ENCODE measurements at regions not wholly inside any gene's neighbourhood (a gene's known extent, or its start where the extent isn't known, plus 50 kb on each side); places are given as distances from the start of the nearest gene placed in this dataset.
"Not testable (repeated sequence)": the region's sequence is repeated elsewhere in the genome, so short reads cannot be mapped to it uniquely, and the experiment has no call there.

DNA sequence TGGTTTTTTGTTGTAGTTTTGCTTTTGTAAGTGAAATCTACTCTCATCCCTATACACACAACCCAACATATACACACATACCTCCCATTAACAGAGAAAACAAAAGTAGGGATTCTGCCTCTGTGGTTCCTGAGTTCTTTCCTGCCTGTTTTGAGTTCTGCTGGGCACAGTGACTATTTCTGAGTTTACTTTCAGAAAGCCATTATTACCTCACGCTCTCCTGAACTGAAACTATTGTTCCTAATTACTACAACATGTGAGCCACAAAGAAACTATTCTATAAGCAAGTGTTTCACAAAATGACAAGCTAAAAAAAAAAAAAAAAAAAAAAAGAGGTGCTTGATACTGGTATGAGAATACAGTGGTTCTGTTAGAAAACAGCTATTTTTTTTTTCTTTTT lies 110.9 kb downstream of the ALG10B start:
- Histone ChIP-seq H3K27ac (no peak overlapping the region), H3K4me3 (no peak overlapping the region), H3K4me1 (replicated peaks in 1 of 2) (no peaks in the 10 kb centered on the region)
- WGBS, 10 experiments: 0 to 63% (median 20%) methylated on average over 1 of the region's 1 CpG; no CpG with 5 or more reads in 2 of the 10 experiments
- in situ Hi-C loops (cut with MboI; ENCODE audit: low pct_unique_long_range_greater_than_20kb in 2 of 9, low sequenced_read_pairs in 9 of 9, unreplicated experiment in 9 of 9): no loop called here
- ATAC-seq (replicated peaks in 6 of 8): no peak

DNA sequence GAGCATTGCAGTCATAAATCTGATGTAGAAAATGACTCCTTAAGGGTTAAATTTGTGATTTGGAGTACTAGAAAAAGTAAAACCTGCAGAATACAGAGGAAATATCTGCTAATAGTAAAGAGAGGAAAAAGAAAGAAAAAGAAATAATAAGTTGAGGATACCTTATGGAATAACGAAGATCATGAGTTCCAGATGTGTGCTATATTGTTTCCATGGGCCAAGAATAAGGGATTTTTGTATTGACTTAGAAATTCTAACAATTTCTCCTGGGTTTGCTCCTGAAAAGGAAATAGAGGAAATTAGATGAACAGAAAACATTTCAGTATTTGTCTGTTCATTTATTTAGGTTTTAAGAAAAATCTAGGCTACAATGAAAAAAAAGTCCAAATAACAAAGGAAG lies 115.3 kb downstream of the ALG10B start:
- in situ Hi-C loops (cut with MboI; ENCODE audit: low pct_unique_long_range_greater_than_20kb in 2 of 9, low sequenced_read_pairs in 9 of 9, unreplicated experiment in 9 of 9): no loop called here
- no peaks in the 10 kb centered on the region for H3K4me1 ChIP-seq (replicated peaks in 1 of 2)
- no peak overlapping the region for H3K4me3 ChIP-seq
- no peak overlapping the region for H3K27ac ChIP-seq
- no peak for ATAC-seq (replicated peaks in 6 of 8)
- 0 to 100% (median 75%) methylated on average over 1 of the region's 1 CpG; no CpG with 5 or more reads in 1 of the 10 experiments for WGBS, 10 experiments

DNA sequence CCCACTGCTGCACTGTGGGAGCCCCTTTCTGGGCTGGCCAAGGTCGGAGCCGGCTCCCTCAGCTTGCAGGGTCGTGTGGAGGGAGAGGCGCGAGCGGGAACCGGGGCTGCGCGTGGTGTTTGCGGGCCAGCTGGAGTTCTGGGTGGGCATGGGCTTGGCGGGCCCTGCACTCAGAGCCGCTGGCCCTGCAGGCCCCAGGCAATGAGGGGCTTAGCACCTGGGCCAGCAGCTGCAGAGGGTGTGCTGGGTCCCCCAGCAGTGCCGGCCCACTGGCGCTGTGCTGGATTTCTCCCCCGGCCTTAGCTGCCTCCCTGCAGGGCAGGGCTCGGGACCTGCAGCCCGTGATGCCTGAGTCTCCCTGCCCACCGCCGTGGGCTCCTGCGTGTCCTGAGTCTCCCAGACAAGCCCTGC lies 125.3 kb downstream of the ALG10B start:
- H3K4me3 ChIP-seq; in situ Hi-C loops (cut with MboI; ENCODE audit: low pct_unique_long_range_greater_than_20kb in 2 of 9, low sequenced_read_pairs in 9 of 9, unreplicated experiment in 9 of 9); H3K4me1 ChIP-seq (replicated peaks in 1 of 2); H3K27ac ChIP-seq; ATAC-seq (replicated peaks in 6 of 8): not testable (repeated sequence)
- 100% methylated on average over 2 of the region's 20 CpGs; no CpG with 5 or more reads in 8 of the 10 experiments for WGBS, 10 experiments

DNA sequence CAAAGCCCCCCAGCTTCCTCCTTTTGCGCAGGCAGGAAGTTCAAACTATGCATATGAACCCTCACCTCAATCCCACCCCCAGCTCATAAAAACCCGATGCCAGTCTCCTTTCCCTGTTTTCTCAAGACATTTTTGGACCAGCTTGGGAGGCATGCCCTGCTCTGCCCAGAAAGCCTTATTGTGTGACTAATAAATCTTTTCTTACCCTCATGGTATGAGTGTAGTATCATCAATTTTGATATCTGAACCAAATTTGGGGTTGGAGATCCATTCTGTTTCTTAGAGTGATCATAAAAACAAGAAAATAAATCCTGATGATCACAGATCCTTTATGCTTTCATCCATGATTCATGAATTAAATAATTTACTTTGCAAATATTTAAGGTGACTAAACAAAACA lies 128.5 kb downstream of the ALG10B start:
- no peak overlapping the region for H3K4me3 ChIP-seq
- WGBS, 10 experiments: 0 to 100% (median 80%) methylated on average over 1 to 2 of the region's 2 CpGs; no CpG with 5 or more reads in 3 of the 10 experiments
- H3K27ac ChIP-seq: no peak overlapping the region
- ATAC-seq (replicated peaks in 6 of 8): no peak
- in situ Hi-C loops (cut with MboI; ENCODE audit: low pct_unique_long_range_greater_than_20kb in 2 of 9, low sequenced_read_pairs in 9 of 9, unreplicated experiment in 9 of 9): no loop called here
- H3K4me1 ChIP-seq (replicated peaks in 1 of 2): no peaks in the 10 kb centered on the region

DNA sequence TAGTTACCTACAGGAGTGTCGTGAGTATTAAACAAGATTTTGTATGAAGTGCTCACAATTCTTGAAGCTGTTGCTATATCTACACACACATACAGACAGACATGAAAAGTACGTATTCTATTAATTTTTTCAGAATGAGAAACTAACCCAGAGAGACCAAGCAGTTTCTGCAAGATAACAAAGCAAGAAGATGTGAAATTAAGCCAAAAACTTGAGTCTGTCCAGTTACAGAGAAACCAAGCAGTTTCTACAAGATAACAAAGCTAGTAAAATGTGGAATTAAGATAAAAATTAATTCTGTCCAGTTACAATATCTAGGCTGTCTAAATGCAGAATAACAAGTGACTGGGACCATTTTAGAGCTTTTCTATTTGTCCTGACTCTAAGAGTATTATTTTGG lies 132.4 kb downstream of the ALG10B start:
- H3K4me1 ChIP-seq (replicated peaks in 1 of 2): no peaks in the 10 kb centered on the region
- no peak for ATAC-seq (replicated peaks in 6 of 8)
- no peak overlapping the region for H3K4me3 ChIP-seq
- H3K27ac ChIP-seq: no peak overlapping the region
- in situ Hi-C loops (cut with MboI; ENCODE audit: low pct_unique_long_range_greater_than_20kb in 2 of 9, low sequenced_read_pairs in 9 of 9, unreplicated experiment in 9 of 9): no loop called here
- 4 to 90% (median 48%) methylated on average over 2 of the region's 2 CpGs; no CpG with 5 or more reads in 2 of the 10 experiments for WGBS, 10 experiments

DNA sequence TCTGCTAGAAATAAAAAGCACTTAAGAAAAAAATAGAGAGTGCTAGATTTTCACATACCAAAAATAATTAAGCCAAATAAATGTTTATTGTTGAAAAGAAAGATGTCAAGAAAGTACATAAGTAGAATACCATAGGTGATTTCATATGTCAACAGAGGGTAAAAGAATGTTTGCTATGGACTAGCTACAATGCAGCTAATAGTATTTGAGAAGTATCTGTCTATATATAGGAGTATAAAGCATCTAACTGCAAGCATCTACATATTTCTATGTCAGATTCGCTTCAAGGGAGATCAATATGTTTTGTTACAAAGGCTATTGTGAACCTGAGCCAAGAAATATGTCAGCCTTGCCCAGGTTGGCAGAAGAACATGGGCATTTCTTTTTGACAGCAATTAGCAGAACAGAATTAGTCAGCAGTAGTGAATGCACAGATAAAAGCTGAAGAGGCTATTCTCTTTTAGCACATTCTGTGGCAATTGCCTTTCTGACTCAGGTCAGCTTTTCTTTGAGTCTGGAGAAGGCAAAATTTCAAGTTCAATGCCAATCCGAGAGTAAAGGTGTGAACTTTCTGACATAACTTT lies 140.1 kb downstream of the ALG10B start:
- ATAC-seq (replicated peaks in 6 of 8): peak in 2 of 8 experiments; percentile 32 to 74
- H3K4me1 ChIP-seq (replicated peaks in 1 of 2): no peaks in the 10 kb centered on the region
- no peak overlapping the region for H3K4me3 ChIP-seq
- whole genome bisulfite sequencing, 10 experiments: 0 to 93% (median 57%) methylated on average over 1 to 2 of the region's 2 CpGs
- in situ Hi-C loops (cut with MboI; ENCODE audit: low pct_unique_long_range_greater_than_20kb in 2 of 9, low sequenced_read_pairs in 9 of 9, unreplicated experiment in 9 of 9): no loop called here
- no peak overlapping the region for H3K27ac ChIP-seq

DNA sequence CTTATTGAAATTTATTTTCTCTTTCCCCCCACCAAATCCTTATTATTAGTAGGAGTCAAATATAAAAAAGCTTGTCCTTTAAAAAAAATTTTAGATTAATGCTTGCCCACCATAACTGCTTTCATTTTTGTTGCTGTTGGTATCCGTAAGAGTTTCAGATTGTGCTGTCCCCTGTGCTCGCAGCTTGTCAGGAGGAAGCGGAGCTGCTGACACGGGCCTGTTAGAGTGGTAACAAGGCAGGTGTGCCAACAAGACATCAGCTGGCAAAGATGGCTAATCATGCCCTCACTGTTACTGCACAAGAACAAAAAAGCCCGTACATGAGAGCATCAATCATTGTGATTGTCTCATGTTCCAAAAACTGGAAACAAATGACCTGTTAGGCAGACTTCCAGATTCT lies 148.4 kb downstream of the ALG10B start:
- WGBS, 10 experiments: 0 to 98% (median 67%) methylated on average over 1 to 5 of the region's 5 CpGs; no CpG with 5 or more reads in 3 of the 10 experiments
- no peak for ATAC-seq (replicated peaks in 6 of 8)
- in situ Hi-C loops (cut with MboI; ENCODE audit: low pct_unique_long_range_greater_than_20kb in 2 of 9, low sequenced_read_pairs in 9 of 9, unreplicated experiment in 9 of 9): no loop called here
- Histone ChIP-seq H3K27ac (no peak overlapping the region), H3K4me1 (replicated peaks in 1 of 2) (peaks cover 0 to 4% of the 10 kb centered on the region in 2 donors), H3K4me3 (no peak overlapping the region)

DNA sequence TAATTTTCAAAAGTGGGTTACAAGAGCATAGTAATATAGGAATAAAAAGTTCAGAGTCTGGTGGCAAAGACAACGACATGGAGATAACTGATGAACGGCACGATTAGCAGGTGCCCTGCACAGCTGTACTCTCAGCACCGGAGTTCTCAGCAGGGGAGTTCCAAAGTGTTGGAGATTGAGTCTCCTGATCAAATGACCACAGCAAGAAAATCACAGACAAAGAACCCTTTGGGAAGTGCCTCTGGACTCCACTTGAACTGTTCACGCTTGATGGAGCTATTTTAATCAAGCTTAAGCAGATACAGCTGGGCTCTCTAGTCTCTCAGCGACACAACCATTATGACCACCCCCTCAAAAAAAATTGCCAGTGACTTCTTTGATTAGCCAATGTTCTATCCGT lies 153.1 kb downstream of the ALG10B start:
- 4 to 55% (median 13%) methylated on average over 1 to 7 of the region's 7 CpGs; no CpG with 5 or more reads in 1 of the 10 experiments for WGBS, 10 experiments
- in situ Hi-C loops (cut with MboI; ENCODE audit: low pct_unique_long_range_greater_than_20kb in 2 of 9, low sequenced_read_pairs in 9 of 9, unreplicated experiment in 9 of 9): no loop called here
- Histone ChIP-seq H3K4me1 (replicated peaks in 1 of 2) (peaks cover 0 to 4% of the 10 kb centered on the region in 2 donors), H3K4me3 (no peak overlapping the region), H3K27ac (no peak overlapping the region)
- ATAC-seq (replicated peaks in 6 of 8): peak in 5 of 8 experiments; percentile 40 to 95 (median 78)

DNA sequence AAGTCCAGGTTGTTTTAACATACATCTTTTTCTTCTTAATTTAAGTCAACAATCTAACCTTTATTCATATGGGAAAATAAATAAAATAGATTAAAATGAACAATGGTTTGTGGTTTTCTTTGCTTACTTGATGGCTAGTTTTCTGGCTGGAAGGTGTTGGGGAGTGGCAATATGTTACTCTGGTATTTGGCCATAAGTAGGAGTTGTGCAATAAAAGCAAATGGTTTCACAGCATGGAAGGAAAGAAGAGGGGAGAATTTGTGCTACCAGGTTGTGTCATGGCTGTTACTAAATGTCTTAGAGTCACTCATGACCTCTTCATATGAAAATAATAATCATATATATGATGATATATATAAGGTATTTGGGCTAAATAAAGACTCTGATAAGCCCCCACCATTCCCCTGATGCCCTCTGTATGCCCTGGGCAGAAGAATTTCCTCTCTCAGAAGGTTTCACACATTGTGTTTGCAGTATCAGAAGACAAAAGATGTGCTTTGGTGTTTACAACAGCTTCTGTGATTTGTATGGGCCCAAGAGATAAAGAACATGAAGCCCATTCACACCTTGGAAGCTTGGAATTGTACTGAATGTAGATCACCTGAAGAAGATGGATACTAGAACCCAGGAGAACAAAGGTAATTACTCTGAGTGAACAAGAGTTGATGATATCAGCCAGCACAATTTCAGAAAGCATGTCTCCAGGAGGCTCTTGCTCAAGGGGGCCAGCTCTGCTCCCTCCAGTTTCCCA lies 160.9 kb downstream of the ALG10B start:
- in situ Hi-C loops (cut with MboI; ENCODE audit: low pct_unique_long_range_greater_than_20kb in 2 of 9, low sequenced_read_pairs in 9 of 9, unreplicated experiment in 9 of 9): loop anchor here in 1 of 9 experiments (25.0 kb wide), 1 partner anchor 435 kb away; the partner anchor contains the start of gene CPNE8
- no peak for ATAC-seq (replicated peaks in 6 of 8)
- Histone ChIP-seq H3K4me1 (replicated peaks in 1 of 2) (no peaks in the 10 kb centered on the region), H3K27ac (no peak overlapping the region), H3K4me3 (no peak overlapping the region)

DNA sequence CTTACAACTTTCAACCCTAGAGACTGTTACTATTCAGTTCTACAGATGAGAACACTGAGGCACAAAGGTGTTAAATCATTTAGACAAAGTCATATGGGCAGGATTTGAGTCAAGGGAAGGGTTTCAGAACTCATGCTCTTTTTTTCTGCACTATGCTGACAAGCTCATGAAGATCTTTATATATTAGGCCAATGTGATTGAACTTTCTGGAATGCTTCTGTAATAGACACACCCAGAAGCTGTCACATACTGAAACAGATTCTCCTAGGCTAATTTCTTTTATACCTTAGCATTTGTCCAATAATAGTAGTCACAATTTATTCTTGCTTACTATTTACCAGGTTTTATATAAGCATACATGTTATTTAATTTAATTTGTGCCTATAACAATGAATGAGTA lies 164.0 kb downstream of the ALG10B start:
- H3K4me3 ChIP-seq: no peak overlapping the region
- ATAC-seq (replicated peaks in 6 of 8): peak in 1 of 8 experiments; percentile 68
- in situ Hi-C loops (cut with MboI; ENCODE audit: low pct_unique_long_range_greater_than_20kb in 2 of 9, low sequenced_read_pairs in 9 of 9, unreplicated experiment in 9 of 9): loop anchor here in 1 of 9 experiments (25.0 kb wide), 1 partner anchor 432 kb away; the partner anchor contains the start of gene CPNE8
- H3K4me1 ChIP-seq (replicated peaks in 1 of 2): peaks cover 3 to 18% of the 10 kb centered on the region in 2 donors
- no peak overlapping the region for H3K27ac ChIP-seq

DNA sequence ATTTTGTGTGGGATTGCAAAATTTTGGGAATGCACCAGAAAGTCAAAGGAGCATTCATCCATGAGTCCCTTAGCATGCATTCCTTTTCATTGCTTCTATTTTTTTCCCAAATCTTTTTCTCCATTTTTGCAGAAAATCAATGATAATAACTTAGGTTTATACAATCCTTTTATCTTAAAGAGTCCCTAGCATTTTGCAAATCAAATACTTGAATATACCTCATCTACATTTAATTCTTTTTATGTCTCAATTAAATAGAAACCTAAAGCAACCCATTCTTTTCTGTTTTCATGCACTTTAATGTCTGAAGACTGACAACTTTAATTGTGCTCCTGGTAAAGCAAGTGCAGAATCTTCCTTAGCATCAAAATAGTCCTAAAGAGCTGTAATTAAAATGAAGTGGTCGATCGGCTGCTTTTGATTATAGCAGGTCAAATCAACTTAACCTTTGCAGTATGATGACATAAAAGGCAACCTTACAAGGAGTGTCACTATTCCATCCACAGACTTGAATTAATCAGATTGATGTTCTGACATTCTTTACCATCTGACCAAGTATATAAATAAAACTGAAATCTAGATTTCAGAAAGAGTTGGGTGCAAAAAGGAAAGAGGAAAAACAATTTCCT lies 168.4 kb downstream of the ALG10B start:
- in situ Hi-C loops (cut with MboI; ENCODE audit: low pct_unique_long_range_greater_than_20kb in 2 of 9, low sequenced_read_pairs in 9 of 9, unreplicated experiment in 9 of 9): loop anchor here in 1 of 9 experiments (25.0 kb wide), 1 partner anchor 427 kb away; the partner anchor contains the start of gene CPNE8
- H3K27ac ChIP-seq: no peak overlapping the region
- WGBS, 10 experiments: 0 to 11% (median 0%) methylated on average over 2 of the region's 2 CpGs; no CpG with 5 or more reads in 1 of the 10 experiments
- ATAC-seq (replicated peaks in 6 of 8): peak in 5 of 8 experiments; percentile 35 to 86 (median 74)
- peaks cover 4 to 30% of the 10 kb centered on the region in 2 donors for H3K4me1 ChIP-seq (replicated peaks in 1 of 2)
- H3K4me3 ChIP-seq: no peak overlapping the region

DNA sequence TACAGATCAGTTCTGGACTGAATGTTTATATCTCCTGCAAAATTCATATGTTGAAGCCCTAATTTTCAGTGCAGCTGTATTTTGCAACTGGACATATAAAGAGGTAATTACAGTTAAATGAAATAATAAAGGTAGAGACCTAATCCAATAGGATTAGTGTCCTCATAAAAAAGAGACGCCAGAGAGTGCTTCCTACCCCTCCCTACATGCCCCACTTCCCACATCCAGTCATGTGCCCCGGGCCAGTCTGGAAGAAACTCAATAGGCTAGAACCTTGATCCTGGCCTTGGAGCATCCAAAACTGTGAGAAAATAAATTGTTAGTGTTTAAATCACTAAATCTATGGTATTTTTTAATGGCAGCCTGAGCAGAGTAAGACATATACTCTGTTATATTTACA lies 172.3 kb downstream of the ALG10B start:
- in situ Hi-C loops (cut with MboI; ENCODE audit: low pct_unique_long_range_greater_than_20kb in 2 of 9, low sequenced_read_pairs in 9 of 9, unreplicated experiment in 9 of 9): loop anchor here in 1 of 9 experiments (25.0 kb wide), 1 partner anchor 423 kb away; the partner anchor contains the start of gene CPNE8
- ATAC-seq (replicated peaks in 6 of 8): no peak
- WGBS, 10 experiments: 5 to 100% (median 51%) methylated on average over 1 to 2 of the region's 2 CpGs; no CpG with 5 or more reads in 4 of the 10 experiments
- Histone ChIP-seq H3K27ac (no peak overlapping the region), H3K4me1 (replicated peaks in 1 of 2) (peaks cover 4 to 29% of the 10 kb centered on the region in 2 donors), H3K4me3 (no peak overlapping the region)

DNA sequence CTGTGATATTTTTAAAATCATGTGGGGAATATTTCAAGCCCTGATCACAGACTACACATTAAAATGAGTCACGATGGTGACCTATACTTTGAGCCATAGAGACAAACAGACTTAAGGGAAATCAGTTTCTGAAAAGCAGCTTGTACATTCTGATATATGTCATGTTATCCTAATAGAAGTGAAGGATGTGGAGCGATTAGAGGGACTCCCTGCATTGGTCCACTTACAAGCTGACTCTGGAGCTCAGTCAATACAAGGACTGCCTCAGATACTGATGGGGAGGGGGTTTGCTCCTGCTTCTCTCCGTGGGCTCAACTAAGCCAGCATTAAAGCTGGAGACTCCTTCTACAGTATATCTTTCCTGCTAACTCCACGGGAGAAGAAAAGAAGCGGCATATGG lies 173.5 kb downstream of the ALG10B start:
- peaks cover 4 to 17% of the 10 kb centered on the region in 2 donors for H3K4me1 ChIP-seq (replicated peaks in 1 of 2)
- no peak overlapping the region for H3K4me3 ChIP-seq
- peak in 5 of 8 experiments; percentile 67 to 87 (median 73) for ATAC-seq (replicated peaks in 6 of 8)
- H3K27ac ChIP-seq: no peak overlapping the region
- in situ Hi-C loops (cut with MboI; ENCODE audit: low pct_unique_long_range_greater_than_20kb in 2 of 9, low sequenced_read_pairs in 9 of 9, unreplicated experiment in 9 of 9): loop anchor here in 1 of 9 experiments (25.0 kb wide), 1 partner anchor 422 kb away; the partner anchor contains the start of gene CPNE8
- WGBS, 10 experiments: 4 to 100% (median 56%) methylated on average over 1 to 5 of the region's 5 CpGs
